PC-9 (cell line): ENCODE measurements at regions not wholly inside any gene's neighbourhood (a gene's known extent, or its start where the extent isn't known, plus 50 kb on each side); places are given as distances from the start of the nearest gene placed in this dataset.

Experiments used
- BruUV-seq: library from RNA; stranded (reverse); fragments of 400-500 nt; replicated peaks from 2 replicates; lab custom pipeline; 2021; lab: Mats Ljungman, UMichigan
- CTCF ChIA-PET: fragments of 300-600 bp; sonication (Branson Sonifier 250); formaldehyde crosslinking; loops from one replicate; lab custom pipeline; 2022; ENCODE audit warnings: antibody characterized with exemption; lab: Charles Lee
- POLR2A ChIA-PET: fragments of 300-600 bp; sonication (Branson Sonifier 250); formaldehyde crosslinking; loops from one replicate; lab custom pipeline; 2022; ENCODE audit warnings: antibody characterized with exemption; ENCODE audit not compliant: unreplicated experiment; lab: Charles Lee
- DNase-seq, 2 experiments: peaks; one replicate each; pipeline versions ENCODE4 v3.0.0 to v3.0.0-alpha.2; 2015 to 2022; ENCODE audit warnings: mixed read lengths in 1 of 2
- H2AFZ ChIP-seq: fragments of 200-600 bp; sonication (generic); 2 replicates; pipeline ENCODE4 v1.8.1; 2017; ENCODE audit warnings: antibody characterized with exemption
- H3F3A ChIP-seq: fragments of 200-600 bp; sonication (generic); 2 replicates; pipeline ENCODE4 v1.8.1; 2017; ENCODE audit warnings: antibody characterized with exemption, mild to moderate bottlenecking, low read depth; ENCODE audit not compliant: insufficient read depth
- H3K27ac ChIP-seq: fragments of 200-600 bp; sonication (generic); 2 replicates; pipeline ENCODE4 v1.6.1; 2016; ENCODE audit warnings: mixed run types
- H3K27me3 ChIP-seq: fragments of 200-600 bp; sonication (generic); 2 replicates; pipeline ENCODE4 v1.6.1; 2016; ENCODE audit warnings: low read depth, mixed run types; ENCODE audit not compliant: insufficient read depth
- H3K36me3 ChIP-seq: fragments of 200-600 bp; sonication (generic); 2 replicates; pipeline ENCODE4 v1.6.1; 2016; ENCODE audit warnings: low read depth, mixed run types
- H3K4me1 ChIP-seq: fragments of 200-600 bp; sonication (generic); replicated peaks from 2 replicates; pipeline ENCODE4 v1.6.1; 2016; ENCODE audit warnings: mixed run types; ENCODE audit not compliant: insufficient read depth
- H3K4me2 ChIP-seq: fragments of 200-600 bp; sonication (generic); 2 replicates; pipeline ENCODE4 v1.6.1; 2017; ENCODE audit warnings: mixed run types
- H3K4me3 ChIP-seq: fragments of 200-600 bp; sonication (generic); 2 replicates; pipeline ENCODE4 v1.6.1; 2016; ENCODE audit warnings: mixed run types
- H3K79me2 ChIP-seq: fragments of 200-600 bp; sonication (generic); 2 replicates; pipeline ENCODE4 v1.6.1; 2017; ENCODE audit warnings: low read depth, mixed run types
- H3K9me2 ChIP-seq: fragments of 200-600 bp; sonication (generic); 2 replicates; pipeline ENCODE4 v1.8.1; 2017; ENCODE audit warnings: mild to moderate bottlenecking; ENCODE audit not compliant: insufficient read depth
- H3K9me3 ChIP-seq: fragments of 200-600 bp; sonication (generic); 2 replicates; pipeline ENCODE4 v1.8.1; 2016; ENCODE audit warnings: low read depth; ENCODE audit not compliant: insufficient read depth
- H4K20me1 ChIP-seq: fragments of 200-600 bp; sonication (generic); 2 replicates; pipeline ENCODE4 v1.8.1; 2017; ENCODE audit not compliant: insufficient read depth
- CTCF ChIP-seq: fragments of 200-600 bp; sonication (generic); conservative IDR thresholded peaks from 2 replicates; pipeline ENCODE4 v1.6.1; 2017; ENCODE audit warnings: mixed run types, antibody characterized with exemption, mild to moderate bottlenecking, moderate library complexity
- EZH2 ChIP-seq: fragments of 200-600 bp; sonication (generic); IDR thresholded peaks from 2 replicates; pipeline ENCODE4 v1.8.0; 2017; ENCODE audit warnings: antibody characterized with exemption, low read depth
- intact Hi-C: fragments of 100-400 bp; cut with micrococcal nuclease; formaldehyde crosslinking; loops from one replicate; pipeline ENCODE4 v1.10.0; 2022; ENCODE audit not compliant: unreplicated experiment

GRCh38 chr20:46789339-46790028, 80.0 kb downstream of the SLC2A10 start:
- ChIA-PET POLR2A (no interaction called here), CTCF (no interaction called here)
- Histone ChIP-seq H3K4me1 (no peaks in the 10 kb centered on the region), H3K79me2 (no peaks in the 10 kb centered on the region), H3K9me2 (no peaks in the 10 kb centered on the region), H3K4me3 (no peak overlapping the region), H3K27me3 (peaks cover 23% of the 10 kb centered on the region), H3K4me2 (no peak overlapping the region), H3K27ac (no peak overlapping the region), H3F3A (no peaks in the 10 kb centered on the region), H4K20me1 (no peaks in the 10 kb centered on the region), H3K9me3 (no peaks in the 10 kb centered on the region), H2AFZ (no peak overlapping the region), H3K36me3 (no peaks in the 10 kb centered on the region)
- BruUV-seq: no TSS peak
- intact Hi-C loops: no loop called here
- TF ChIP-seq EZH2 (no peak), CTCF (no peak)
- no peak for DNase-seq

GRCh38 chr20:46791722-46792416, 82.4 kb downstream of the SLC2A10 start:
- H3K79me2 ChIP-seq: no peaks in the 10 kb centered on the region
- H3K4me1 ChIP-seq: no peaks in the 10 kb centered on the region
- ChIA-PET POLR2A (no interaction called here), CTCF (no interaction called here)
- H3K27ac ChIP-seq: no peak overlapping the region
- peaks cover 34% of the 10 kb centered on the region for H3K27me3 ChIP-seq
- no peak overlapping the region for H3K4me2 ChIP-seq
- no peaks in the 10 kb centered on the region for H3F3A ChIP-seq
- no peak overlapping the region for H2AFZ ChIP-seq
- TF ChIP-seq CTCF: no peak
- TF ChIP-seq EZH2: no peak
- no peak for DNase-seq
- no TSS peak for BruUV-seq
- H3K4me3 ChIP-seq: no peak overlapping the region
- no peaks in the 10 kb centered on the region for H3K9me3 ChIP-seq
- intact Hi-C loops: no loop called here
- no peaks in the 10 kb centered on the region for H3K9me2 ChIP-seq
- H4K20me1 ChIP-seq: no peaks in the 10 kb centered on the region
- H3K36me3 ChIP-seq: no peaks in the 10 kb centered on the region

DNA sequence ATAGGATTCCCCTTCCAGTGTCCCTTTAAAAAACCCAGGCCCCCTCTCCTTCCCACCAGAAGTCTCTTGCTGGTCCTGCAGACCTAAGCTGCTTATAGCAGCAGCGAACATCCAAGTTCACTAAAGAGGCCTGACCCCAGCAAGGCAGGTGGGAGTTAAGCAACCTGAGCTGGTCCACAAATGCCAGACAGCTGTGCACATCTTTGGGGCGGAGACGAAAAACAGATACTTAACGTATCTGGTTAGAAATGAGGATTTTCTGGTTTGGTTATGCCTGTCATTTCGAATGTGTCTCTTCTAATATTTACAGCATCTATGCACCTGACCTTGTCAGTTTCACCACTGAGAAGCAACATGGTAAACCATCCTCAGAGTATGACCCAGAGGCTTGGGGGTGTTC, 87.8 kb downstream of the SLC2A10 start:
- no peaks in the 10 kb centered on the region for H3K4me1 ChIP-seq
- peaks cover 75% of the 10 kb centered on the region for H3K27me3 ChIP-seq
- no peak overlapping the region for H3K27ac ChIP-seq
- CTCF ChIA-PET: no interaction called here
- TF ChIP-seq CTCF: no peak
- TF ChIP-seq EZH2: no peak
- no peaks in the 10 kb centered on the region for H4K20me1 ChIP-seq
- no peaks in the 10 kb centered on the region for H3K9me2 ChIP-seq
- no peaks in the 10 kb centered on the region for H3F3A ChIP-seq
- no peaks in the 10 kb centered on the region for H3K36me3 ChIP-seq
- H3K4me2 ChIP-seq: no peak overlapping the region
- H3K4me3 ChIP-seq: no peak overlapping the region
- H3K9me3 ChIP-seq: no peaks in the 10 kb centered on the region
- DNase-seq: no peak
- no TSS peak for BruUV-seq
- POLR2A ChIA-PET: no interaction called here
- H3K79me2 ChIP-seq: no peaks in the 10 kb centered on the region
- no peak overlapping the region for H2AFZ ChIP-seq
- intact Hi-C loops: no loop called here
